Kidney tubule cell (primary cell): ENCODE measurements at regions not wholly inside any gene's neighbourhood (a gene's known extent, or its start where the extent isn't known, plus 50 kb on each side); places are given as distances from the start of the nearest gene placed in this dataset.

Experiments used
- DNase-seq: peaks from one replicate; pipeline ENCODE4 v3.0.0-alpha.2; 2018; ENCODE audit warnings: low spot score

DNA sequence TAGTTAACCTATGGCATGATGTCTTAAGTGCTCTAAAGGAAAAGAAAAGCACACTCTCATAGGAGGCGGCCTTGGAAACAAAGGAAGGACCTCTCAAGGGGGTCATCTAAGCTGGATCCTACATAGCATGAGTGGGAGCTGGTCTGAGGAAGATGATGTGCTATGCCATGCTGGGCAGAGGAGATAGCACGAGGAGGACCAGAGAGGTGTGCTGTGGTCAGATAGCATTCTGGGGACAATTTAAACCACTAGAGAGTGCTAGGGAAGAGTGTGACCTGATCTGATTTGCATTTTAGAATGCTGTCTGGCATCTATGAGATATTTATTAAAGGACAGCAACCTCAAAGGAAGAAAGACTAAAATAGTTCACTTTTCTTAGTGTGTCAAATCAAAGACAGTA lies 910.1 kb upstream of the CELF4 start:
- no peak for DNase-seq

DNA sequence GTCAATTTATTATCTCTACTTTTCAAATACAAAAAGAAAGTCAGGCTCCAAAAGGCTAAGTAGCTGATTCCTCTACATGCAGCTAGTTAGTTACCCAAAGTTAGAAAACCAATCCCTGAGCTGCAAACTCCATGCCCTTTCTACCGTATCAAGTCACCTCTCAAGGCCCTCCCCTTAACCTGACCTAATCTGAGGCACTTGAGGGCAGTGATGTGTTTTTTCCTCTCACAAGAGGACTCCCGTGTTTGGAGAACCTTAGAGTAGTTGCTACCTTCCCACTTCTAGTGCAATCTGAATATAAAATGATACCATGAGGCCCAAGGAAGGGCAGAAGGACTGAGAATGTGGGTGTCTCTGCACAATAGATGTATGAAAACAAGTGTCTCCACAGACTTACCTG lies 907.9 kb upstream of the CELF4 start:
- DNase-seq, result no peak

DNA sequence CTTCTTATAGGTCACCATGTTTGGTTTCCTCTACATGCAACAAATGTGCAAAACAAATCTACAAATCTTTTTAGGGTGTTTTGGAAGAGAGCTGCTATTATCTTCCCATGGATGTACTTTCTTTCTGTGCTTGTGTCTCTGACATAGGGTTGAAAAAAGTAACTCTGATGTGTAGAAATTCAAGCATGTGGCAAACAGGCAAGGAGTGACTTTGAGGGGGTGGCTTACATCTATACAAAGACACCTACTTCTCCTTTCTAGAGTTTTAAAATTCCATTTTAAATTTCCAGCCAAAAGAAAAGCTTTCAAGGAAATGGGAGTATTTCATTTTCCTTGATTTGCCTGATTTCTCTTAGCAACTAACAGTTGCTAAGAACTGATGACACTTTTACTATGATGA lies 904.8 kb upstream of the CELF4 start:
- no peak for DNase-seq

DNA sequence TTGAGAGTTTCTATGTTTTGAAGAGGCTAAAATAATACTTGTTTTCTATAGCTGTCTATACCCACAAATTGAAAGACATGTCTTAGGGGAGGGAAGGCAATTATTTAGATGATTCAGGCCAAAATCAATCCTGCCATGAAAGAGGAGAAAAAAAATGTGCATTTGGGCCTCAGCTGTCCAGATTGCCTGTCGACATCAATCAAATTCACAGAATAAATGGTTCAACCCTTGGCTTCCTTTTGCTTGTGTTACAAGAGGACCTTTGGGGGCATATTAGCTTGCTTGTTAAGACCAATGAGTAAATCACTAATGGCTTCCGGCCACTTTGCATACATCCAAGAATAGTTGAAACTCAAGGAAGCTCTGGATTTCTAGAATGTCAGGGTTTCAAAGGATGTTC lies 900.8 kb upstream of the CELF4 start:
- no peak for DNase-seq

DNA sequence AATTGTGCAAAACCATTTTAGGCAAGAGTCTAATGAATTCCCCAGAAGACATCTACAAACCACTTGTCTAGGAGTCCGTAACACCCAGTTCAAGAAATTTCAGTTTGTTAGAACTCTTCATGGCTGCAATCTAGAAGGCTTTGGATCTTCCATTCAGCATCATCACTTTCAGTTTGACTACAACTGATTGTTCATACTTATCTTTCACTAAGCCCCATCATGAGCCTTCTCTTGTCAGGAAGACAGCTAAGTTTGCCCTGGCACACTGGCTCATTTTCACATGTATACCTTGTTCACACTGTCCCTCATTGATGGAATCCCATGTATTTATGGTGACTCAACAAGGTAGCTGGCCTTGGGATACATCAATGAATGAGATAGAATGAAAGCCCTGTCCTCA lies 898.4 kb upstream of the CELF4 start:
- DNase-seq, result no peak

DNA sequence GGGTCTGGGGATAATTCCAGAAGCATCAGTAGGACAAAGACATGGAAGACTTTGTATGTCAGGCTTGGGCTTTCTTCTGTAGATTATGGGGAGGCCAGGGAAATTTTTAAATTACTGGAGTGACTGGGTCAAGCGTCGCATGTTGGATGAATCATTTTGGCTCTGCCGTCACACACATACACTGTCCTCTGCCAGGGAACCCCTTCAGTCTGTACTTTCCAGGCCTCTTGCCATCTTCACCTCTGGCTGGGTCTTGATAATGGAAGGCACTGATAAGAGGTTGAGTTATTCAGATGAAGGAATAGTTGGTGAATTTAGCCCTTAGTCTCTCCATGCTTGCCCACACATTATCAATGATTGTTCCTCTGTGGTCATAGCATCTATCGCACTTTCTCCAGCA lies 895.1 kb upstream of the CELF4 start:
- DNase-seq, result no peak

DNA sequence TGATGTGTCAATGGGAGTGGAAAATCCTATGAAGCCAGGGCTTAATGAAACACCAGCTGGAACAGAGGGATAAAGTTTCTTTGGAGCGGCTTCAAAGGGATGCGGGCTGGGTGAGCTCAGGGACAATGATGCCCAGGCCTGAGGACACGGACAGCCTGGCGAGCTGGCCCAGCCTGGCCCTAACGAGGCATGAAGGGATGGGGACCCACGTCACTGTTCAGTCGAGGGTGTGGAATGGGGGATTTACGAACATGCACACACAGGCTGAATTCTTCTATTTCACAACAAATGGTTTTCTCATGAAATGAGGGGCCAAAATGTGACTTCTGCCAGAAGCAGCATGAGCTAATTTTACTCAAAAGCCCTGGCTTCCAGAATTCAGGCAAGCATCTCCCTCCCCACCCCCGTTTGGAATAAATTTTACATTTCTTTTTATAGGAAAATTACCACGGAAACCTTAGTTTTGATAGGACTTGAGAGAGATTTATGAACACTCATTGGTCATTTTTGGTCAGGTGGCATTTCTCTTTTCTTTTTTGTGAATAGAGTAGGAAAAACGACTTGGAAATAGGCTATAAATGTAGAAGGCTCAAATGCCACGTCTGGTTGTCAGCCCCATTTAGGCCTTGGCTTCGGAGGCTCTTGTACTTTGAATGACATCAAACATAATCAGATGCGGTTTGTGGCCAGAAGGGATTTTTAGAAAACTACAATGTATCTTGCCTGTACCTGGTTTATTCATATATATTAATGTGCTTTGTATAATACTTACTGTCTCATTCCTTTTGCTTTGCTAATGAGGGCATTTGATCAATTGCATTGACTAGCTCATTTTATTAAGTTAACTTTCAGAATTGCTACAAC lies 893.8 kb upstream of the CELF4 start:
- DNase-seq, result no peak

DNA sequence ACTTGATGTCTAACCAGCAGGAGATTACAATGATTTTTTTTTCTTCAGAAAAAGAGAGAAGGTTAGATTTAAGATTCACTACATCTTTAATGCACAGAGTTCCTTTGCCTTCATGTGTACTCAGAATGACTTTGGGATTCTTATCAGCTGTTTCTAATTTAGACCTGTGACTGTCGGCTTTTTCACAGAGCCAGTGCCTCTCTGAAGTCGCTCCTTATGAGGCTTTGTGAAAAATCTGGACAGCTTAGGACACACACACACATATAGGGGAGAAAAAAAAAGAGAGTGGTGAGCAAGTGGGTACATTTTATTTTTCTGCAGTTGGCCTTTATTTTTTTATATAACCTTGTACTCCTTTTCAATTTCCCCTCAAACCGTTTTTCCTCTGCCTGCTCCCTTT lies 893.1 kb upstream of the CELF4 start:
- DNase-seq, result no peak

DNA sequence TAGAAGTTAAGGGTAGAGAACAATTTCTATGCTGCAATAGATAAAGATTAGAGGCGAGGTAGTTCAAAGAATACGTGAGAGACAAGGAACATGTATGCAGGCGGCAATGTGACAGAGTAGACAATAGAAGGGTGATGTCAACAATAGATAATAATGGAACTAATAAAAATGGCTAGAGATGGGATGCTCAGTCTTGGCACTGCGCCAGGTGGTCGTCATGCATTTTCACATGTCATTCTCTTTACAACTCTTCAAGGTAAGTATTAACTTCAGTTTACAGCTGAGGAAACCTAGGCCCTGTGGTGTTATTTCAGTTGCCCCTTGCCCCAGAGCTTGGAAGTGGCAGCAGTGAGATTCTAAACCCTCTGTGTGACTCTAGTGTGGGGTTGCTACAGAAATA lies 890.7 kb upstream of the CELF4 start:
- no peak for DNase-seq

DNA sequence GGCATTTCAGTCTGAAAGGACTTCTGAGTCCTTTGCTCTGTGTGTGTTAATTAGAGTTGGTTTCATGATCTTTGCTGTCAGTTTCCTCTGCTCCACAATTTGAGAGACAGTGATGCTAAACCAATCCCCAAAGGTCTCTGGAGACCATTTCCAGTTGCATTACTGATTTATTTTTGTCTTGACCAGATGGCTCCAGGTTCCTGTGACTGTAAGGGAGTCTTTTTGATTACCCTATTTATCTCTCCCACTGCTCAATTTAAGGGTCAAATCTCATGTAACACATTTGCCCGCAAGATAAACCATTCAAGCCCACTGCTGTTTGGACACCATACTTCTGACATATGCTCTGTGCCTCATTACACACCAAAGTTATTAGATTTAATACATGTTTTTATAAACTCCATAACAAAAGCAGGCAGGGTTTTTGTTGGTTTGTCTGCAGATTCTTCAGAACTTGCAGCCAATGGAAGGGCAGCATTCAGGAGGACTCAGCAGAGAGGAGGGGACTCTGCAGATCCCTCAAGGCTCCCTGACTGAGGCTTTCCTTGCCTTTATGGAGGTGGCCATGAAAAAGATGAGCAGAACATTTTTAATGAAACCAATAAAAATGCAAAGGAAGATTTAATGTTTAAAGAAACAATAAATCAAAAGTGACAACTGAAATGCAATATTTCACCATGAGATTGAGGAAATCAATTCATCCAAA lies 889.3 kb upstream of the CELF4 start:
- no peak for DNase-seq

DNA sequence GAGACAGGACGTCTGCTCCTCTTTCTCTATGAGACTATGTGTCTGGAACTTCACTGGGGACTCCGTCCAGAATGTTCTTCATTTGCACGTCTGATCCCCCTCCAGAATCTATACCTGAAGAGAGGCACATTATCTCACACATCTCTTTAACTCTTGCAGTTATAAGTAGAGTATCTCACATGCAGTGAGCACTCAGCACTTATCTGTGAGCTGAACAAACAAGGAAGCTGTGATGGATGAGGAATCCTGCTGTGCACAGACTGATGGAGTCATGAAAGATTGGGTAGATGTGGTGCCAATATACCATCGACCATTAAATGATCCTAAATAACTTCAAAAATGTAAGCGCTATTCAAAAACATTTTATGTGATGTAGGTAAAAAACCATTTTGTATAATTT lies 888.3 kb upstream of the CELF4 start:
- DNase-seq, result no peak

DNA sequence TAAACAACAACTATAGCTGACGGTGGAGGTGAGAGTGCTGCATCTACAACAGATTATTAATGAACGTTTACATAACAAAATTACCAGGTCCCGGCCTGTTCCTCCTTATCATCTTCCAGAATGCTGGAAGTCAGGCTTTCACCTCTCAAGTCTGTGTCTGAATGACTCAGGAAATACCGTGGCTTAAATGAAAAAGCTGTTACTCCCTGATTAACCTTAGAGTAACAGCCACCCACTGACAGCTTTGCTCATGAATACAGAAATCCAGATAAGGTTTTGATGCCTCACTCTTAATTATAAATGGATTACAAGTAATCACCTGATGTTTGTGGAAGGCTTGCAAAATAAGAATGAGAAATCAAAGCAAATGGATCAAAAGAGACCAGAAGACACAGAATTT lies 885.3 kb upstream of the CELF4 start:
- DNase-seq, result no peak

DNA sequence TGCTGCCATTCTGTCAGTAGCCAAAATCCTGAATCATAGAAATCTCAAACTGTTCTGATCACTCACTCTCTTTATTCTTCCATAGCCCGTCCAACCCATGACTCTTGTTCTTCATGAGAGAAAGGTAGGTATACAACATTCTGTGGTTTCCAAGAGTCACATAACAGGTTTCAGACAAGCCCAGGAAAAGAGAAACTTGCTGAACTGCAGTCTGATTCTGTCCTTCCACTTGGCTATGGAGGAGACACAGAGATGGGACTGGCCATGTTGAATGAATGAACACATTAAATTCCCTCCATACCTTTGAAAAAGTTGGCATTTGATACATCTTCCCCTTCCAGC lies 880.2 kb upstream of the CELF4 start:
- no peak for DNase-seq

DNA sequence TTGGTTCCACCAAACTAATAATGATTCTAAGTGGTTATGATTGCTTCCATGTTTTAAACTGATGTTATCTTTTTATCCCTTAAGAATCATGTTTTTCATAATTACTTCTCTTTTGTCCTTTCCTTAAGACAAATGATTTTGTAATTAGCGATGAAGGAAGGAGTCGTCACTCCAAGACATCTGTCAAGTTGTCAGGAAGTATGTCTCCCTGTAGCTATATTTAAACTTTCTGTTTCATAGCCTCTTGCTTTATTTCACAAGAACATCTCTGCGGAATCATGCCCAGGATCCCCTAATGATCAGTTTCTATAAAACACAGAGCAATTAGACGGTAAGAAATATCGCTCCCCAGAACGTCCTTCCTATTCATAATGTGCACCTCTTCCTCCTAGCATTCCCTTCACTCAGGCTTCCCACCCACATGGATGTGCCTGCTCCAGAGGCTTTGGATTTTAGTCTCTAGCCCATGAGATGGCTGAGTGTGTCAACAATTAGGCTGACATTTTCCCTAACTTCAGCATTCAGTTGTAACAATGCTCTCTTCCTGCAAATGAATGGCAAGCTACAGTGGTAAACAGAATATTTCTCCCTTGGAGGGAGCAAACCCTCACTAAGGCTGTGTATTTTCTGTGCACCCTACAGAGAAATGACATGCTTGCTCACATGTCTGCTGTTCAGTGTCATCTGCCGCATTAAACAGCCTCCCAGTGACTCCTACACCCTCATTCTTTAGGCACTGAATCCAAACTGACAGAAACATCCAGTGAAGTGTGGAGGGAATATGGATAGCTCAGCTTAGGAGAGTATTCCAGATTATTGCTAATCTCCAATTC lies 879.6 kb upstream of the CELF4 start:
- no peak for DNase-seq

DNA sequence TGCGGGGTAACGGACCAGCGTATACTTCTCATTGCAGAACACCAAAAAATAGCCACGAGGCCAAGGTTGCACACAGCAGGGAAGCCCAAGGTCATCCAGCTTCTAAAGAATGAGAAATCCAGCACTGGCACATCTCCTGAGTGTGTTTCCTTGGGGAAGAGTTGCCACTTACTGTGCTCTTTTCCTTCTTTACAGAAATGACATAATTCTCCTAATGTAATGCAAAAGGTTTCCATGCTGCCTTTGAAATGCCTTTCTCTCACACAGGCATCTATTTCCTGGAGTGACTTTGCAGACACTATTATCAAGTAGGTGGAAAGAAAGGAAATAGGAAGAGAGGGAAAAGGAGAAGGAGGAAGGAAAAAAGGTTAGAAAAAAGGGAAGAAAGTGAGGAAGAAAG lies 862.1 kb upstream of the CELF4 start:
- no peak for DNase-seq

DNA sequence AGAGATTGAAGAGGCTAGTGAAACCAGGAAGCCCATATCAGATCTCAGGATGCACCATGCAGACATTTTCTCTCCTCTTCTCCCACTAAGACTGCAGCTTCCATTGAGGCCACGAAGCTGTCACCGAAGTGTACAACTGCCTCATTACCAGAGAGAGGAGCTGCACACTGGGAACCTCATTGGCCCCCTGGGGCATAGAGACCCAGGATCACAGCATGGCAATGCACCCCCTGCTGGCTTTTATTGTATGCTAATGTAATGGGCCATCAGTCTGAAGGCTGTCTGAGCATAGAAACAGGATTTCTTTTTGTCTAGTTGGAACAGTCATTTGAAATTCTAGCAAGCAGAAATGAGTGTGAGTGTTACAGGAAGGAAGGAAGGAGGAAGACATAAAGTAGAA lies 861.6 kb upstream of the CELF4 start:
- no peak for DNase-seq

DNA sequence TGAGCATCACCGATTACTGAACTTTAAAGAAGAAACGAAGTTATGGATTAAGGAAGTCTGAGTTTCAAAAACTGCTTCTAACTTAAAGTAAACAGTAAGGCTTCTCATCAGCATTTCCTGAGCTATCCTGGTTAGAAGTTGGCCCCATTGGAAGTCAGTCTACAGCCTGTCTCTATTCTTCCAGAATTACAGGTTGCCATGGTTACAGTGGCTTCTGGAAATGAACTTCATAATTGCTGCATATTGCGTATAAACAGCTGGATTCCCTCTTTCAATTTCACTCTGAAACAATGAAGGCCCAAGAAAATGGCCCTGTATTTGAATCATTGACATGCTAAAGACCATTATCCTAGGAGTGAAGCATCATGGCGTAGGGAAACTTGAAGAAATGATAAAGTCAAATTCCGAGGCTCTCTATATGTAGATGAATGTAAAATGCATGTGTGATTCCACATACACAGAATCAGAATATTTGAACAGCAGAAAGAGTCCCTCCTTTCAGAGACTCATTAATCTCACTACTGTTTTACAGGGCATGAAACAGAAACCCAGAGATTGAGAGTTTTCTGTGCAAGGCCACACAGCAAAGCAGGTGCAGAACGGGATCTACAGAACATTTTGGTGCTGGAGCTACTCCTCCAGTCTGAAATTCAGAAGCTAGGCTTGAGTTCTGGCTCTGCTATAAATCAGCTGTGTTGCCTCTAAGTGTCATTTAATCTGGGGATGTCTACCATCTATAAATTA lies 856.4 kb upstream of the CELF4 start:
- no peak for DNase-seq

DNA sequence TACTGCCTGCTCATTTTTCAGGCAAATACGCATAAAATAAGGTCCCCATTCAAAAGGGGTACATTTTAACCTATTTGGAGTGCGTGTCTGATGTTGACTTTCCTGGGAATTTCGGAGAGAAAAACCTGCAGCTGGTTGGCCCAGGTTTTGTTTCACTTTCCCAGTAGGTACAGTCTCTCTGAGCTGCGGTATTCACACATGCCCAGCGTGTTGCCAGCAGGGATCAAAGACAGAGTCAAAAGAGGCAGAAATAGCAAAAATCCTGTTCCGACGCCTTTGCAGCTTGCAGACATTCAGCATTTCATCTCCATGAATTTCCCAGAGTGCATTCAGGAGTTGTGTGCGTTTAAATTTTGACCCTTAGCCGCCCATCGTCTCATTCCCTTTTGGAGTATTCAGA lies 855.4 kb upstream of the CELF4 start:
- no peak for DNase-seq

DNA sequence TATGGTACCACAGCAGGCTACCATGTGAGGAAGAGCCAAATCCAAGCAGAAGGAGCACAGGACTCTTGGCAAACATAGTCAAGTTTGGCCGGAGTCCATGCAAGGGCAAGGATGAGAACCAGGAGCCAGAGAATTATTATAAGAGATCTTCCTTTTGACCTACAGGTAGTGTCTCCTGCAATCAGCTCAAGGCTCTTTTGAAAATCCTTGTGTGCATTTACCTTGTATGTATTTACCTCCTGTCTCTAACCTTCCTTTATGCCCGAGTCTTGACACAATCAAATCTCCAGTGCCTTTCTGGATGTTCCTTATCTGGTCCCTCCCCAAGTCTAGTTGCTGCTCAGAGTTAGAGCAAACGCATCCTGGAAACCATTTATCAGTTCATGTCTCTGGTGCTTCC lies 855.0 kb upstream of the CELF4 start:
- no peak for DNase-seq

DNA sequence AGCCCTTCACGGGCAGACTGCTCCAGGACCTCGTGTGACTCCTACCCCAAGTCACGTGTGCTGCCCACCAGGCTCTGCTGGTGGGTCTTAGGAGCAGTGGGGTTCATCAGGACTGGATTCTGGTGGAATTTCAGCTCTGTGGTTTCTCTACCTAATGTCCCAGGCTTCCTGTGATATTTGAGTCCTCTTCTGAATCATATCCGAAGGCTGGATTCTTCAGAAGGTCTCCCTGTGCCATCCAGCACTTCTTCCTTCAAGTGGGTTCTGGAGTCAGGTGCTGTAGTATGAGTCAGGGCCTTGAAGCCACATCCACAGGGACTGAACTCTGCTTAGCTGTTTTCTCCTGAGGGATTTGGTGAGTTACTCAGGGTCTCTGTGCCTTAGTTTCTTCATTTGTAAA lies 850.2 kb upstream of the CELF4 start:
- DNase-seq, result no peak

DNA sequence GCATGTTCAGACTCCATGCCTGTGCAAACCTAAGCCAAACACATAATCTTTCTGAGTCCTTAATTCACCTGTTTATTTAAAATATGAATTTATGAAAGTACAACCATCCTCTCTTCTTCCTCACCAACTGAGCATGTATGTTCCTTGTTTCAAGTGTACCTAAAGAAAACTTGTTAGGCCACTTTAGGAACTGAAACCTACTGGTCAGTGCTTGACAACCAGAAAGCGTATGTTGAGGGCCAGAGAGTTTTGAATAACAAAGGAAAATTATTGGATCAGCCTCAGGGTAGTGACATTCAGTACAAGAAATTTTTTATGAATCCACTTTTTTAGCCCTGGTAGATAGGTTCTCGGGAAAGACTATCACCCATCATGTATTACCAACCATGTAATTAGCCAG lies 847.6 kb upstream of the CELF4 start:
- no peak for DNase-seq

DNA sequence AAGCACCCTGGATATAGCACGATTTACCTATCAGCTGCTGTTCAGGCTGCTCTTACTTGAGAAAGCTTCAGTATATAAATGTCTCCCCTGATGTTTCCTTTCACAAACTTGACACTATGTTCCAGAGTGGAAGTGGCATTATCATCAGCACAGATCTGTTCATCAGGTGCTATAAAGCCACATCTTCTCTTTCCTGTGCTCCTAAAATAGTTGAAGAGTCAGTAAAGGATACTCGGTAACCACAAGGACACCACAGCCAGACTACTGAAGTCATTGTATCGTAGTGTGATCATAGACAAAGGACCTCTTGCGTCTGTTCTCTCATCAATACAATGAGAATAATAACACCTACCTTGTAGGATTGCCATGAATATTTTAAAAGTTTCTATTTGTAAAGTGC lies 841.0 kb upstream of the CELF4 start:
- no peak for DNase-seq
